UCSD-AML1 (cell line): ENCODE measurements at regions not wholly inside any gene's neighbourhood (a gene's known extent, or its start where the extent isn't known, plus 50 kb on each side); places are given as distances from the start of the nearest gene placed in this dataset.
"Not testable (repeated sequence)": the region's sequence is repeated elsewhere in the genome, so short reads cannot be mapped to it uniquely, and the experiment has no call there.

ENCODE experiments used
- DNase-seq: peaks from one replicate; lab custom pipeline; 2025; ENCODE audit not compliant: unreplicated experiment; lab: John Stamatoyannopoulos, UW

- no peak for DNase-seq
Measured at GRCh38 chr11:70585236-70585545, 186.9 kb downstream of the CTTN start.

GRCh38 chr11:70586261-70587074, 188.1 kb downstream of the CTTN start:
- no peak for DNase-seq

GRCh38 chr11:70587075-70587389, 188.7 kb downstream of the CTTN start:
- no peak for DNase-seq

- DNase-seq: no peak
Measured at GRCh38 chr11:70590356-70590991, 192.1 kb downstream of the CTTN start.

- no peak for DNase-seq
Measured at GRCh38 chr11:70592641-70593165, 194.4 kb downstream of the CTTN start.

GRCh38 chr11:70593446-70593983, 195.2 kb downstream of the CTTN start:
- no peak for DNase-seq

- DNase-seq: no peak
Measured at GRCh38 chr11:70594031-70594430, 195.7 kb downstream of the CTTN start.

- DNase-seq: no peak
Measured at GRCh38 chr11:70594606-70595005, 196.3 kb downstream of the CTTN start.

- DNase-seq: no peak
Measured at GRCh38 chr11:70595016-70595415, 196.7 kb downstream of the CTTN start.

GRCh38 chr11:70595452-70595851, 197.1 kb downstream of the CTTN start:
- DNase-seq: no peak

GRCh38 chr11:70596091-70596490, 197.8 kb downstream of the CTTN start:
- DNase-seq: no peak

GRCh38 chr11:70597006-70597555, 198.8 kb downstream of the CTTN start:
- no peak for DNase-seq

- DNase-seq: no peak
Measured at GRCh38 chr11:70597751-70598625, 199.7 kb downstream of the CTTN start.

- not testable (repeated sequence) for DNase-seq
Measured at GRCh38 chr11:70600911-70601415, 202.6 kb downstream of the CTTN start.

GRCh38 chr11:70601861-70602538, 203.7 kb downstream of the CTTN start:
- no peak for DNase-seq

GRCh38 chr11:70603114-70603755, 204.9 kb downstream of the CTTN start:
- DNase-seq: no peak

GRCh38 chr11:70603756-70604211, 205.5 kb downstream of the CTTN start:
- DNase-seq: no peak

- DNase-seq: no peak
Measured at GRCh38 chr11:70604221-70604620, 205.9 kb downstream of the CTTN start.

- no peak for DNase-seq
Measured at GRCh38 chr11:70604630-70605467, 206.5 kb downstream of the CTTN start.
